Right atrium auricular region (tissue), 2 donors: ENCODE measurements at regions not wholly inside any gene's neighbourhood (a gene's known extent, or its start where the extent isn't known, plus 50 kb on each side); places are given as distances from the start of the nearest gene placed in this dataset.

Experiments used
- DNase-seq: peaks from one replicate; pipeline ENCODE4 v3.0.0-alpha.2; 2019; ENCODE audit warnings: low spot score
- H3K27ac ChIP-seq, 2 donors: fragments of 200-600 bp; sonication (generic); 1 replicate in 1 of 2; 2 replicates in 1 of 2; pipeline ENCODE4 v1.5.1; 2016 to 2019
- H3K27me3 ChIP-seq, 2 donors: fragments of 200-600 bp; sonication (generic); one replicate each; pipeline versions ENCODE4 v1.5.1 to v1.6.0; 2017 to 2019
- H3K36me3 ChIP-seq: fragments of 200-600 bp; sonication (generic); one replicate; pipeline ENCODE4 v1.5.1; 2016
- H3K4me1 ChIP-seq, 2 donors: fragments of 200-600 bp; sonication (generic); one replicate each; pipeline versions ENCODE4 v1.5.1 to v1.6.0; 2017 to 2019
- H3K4me3 ChIP-seq, 2 donors: fragments of 200-600 bp; sonication (generic); 1 replicate in 1 of 2; 2 replicates in 1 of 2; pipeline ENCODE4 v1.5.1; 2017 to 2019; ENCODE audit warnings: mild to moderate bottlenecking in 1 of 2, moderate library complexity in 1 of 2
- H3K9me3 ChIP-seq, 2 donors: fragments of 200-600 bp; sonication (generic); one replicate each; pipeline ENCODE4 v1.5.1; 2019
- CTCF ChIP-seq, 2 donors: fragments of 200-600 bp; sonication (generic); IDR thresholded peaks; one replicate each; pipeline ENCODE4 v1.5.1; 2019; ENCODE audit warnings: antibody characterized with exemption in 2 of 2
- microRNA-seq, 2 donors: library from miRNA; unstranded; fragments of <30 nt; microRNA quantifications; one replicate each; pipeline ENCODE4, GENCODE V29; 2016 to 2017; ENCODE audit warnings: borderline number of aligned reads in 2 of 2, borderline replicate concordance in 1 of 2

- no peak for TF ChIP-seq CTCF (IDR thresholded peaks at IDR 0.05)
- Histone ChIP-seq H3K4me1 (no peaks in the 10 kb centered on the region), H3K36me3 (no peaks in the 10 kb centered on the region), H3K4me3 (no peak overlapping the region), H3K9me3 (peaks cover 7 to 18% of the 10 kb centered on the region in 2 donors), H3K27me3 (no peaks in the 10 kb centered on the region), H3K27ac (no peak overlapping the region)
- no peak for DNase-seq
These were observed 110.5 kb downstream of the HAO1 start for GRCh38 chr20:7829776-7830175.

Small RNA genes in the stretch of these regions (microRNA-seq; reads per million reads assigned to microRNA genes)
- 0 reads per million in 2 donors for gene MIR8062
